H9 (cell line): ENCODE measurements at regions not wholly inside any gene's neighbourhood (a gene's known extent, or its start where the extent isn't known, plus 50 kb on each side); places are given as distances from the start of the nearest gene placed in this dataset.

Source experiments
- DNase-seq: peaks from one replicate; pipeline ENCODE4 v3.0.0-alpha.2; 2017
- H2AFZ ChIP-seq: one replicate; pipeline ENCODE4 v1.6.1; 2013; ENCODE audit warnings: mild to moderate bottlenecking, low read length, control low read depth, moderate library complexity
- H2AK5ac ChIP-seq: 2 replicates; pipeline ENCODE4 v1.6.1; 2013; ENCODE audit warnings: low read length, control low read depth, mixed read lengths; ENCODE audit not compliant: insufficient read length
- H2BK120ac ChIP-seq: one replicate; pipeline ENCODE4 v1.6.1; 2013; ENCODE audit warnings: low read depth, mild to moderate bottlenecking, low read length, control low read depth, inconsistent platforms; ENCODE audit not compliant: poor library complexity, severe bottlenecking
- H2BK12ac ChIP-seq: 2 replicates; pipeline ENCODE4 v1.6.1; 2013; ENCODE audit warnings: low read length, control low read depth, mixed read lengths, low read depth; ENCODE audit not compliant: insufficient read length
- H2BK15ac ChIP-seq: 2 replicates; pipeline ENCODE4 v1.6.1; 2013; ENCODE audit warnings: low read depth, low read length, control low read depth
- H2BK20ac ChIP-seq: one replicate; pipeline ENCODE4 v1.6.1; 2013; ENCODE audit warnings: low read depth, mild to moderate bottlenecking, low read length, control low read depth, inconsistent platforms; ENCODE audit not compliant: poor library complexity, severe bottlenecking
- H2BK5ac ChIP-seq: 2 replicates; pipeline ENCODE4 v1.6.1; 2013; ENCODE audit warnings: low read length, control low read depth, mixed read lengths; ENCODE audit not compliant: insufficient read length
- H3K14ac ChIP-seq: 2 replicates; pipeline ENCODE4 v1.6.1; 2013; ENCODE audit warnings: low read length, control low read depth; ENCODE audit not compliant: insufficient read depth
- H3K18ac ChIP-seq: 2 replicates; pipeline ENCODE4 v1.6.1; 2013; ENCODE audit warnings: low read depth, mild to moderate bottlenecking, mixed read lengths, low read length, control low read depth; ENCODE audit not compliant: insufficient read length
- H3K23ac ChIP-seq: 2 replicates; pipeline ENCODE4 v1.6.1; 2013; ENCODE audit warnings: low read length, control low read depth, mixed read lengths, low read depth; ENCODE audit not compliant: insufficient read length
- H3K23me2 ChIP-seq: 2 replicates; pipeline ENCODE4 v1.6.1; 2013; ENCODE audit warnings: low read depth, mild to moderate bottlenecking, mixed read lengths, low read length, control low read depth; ENCODE audit not compliant: insufficient read length, poor library complexity, severe bottlenecking
- H3K27ac ChIP-seq: 2 replicates; pipeline ENCODE4 v1.5.1; 2013; ENCODE audit warnings: low read length, control low read depth, mixed read lengths, low read depth; ENCODE audit not compliant: insufficient read length
- H3K27me3 ChIP-seq: 2 replicates; pipeline ENCODE4 v1.6.1; 2013; ENCODE audit warnings: low read length, control low read depth, inconsistent platforms; ENCODE audit not compliant: insufficient read depth
- H3K4ac ChIP-seq: 2 replicates; pipeline ENCODE4 v1.6.1; 2013; ENCODE audit warnings: low read depth, mild to moderate bottlenecking, control low read depth, inconsistent platforms, low read length, moderate library complexity
- H3K4me1 ChIP-seq: 2 replicates; pipeline ENCODE4 v1.6.1; 2013; ENCODE audit warnings: low read length, control low read depth, inconsistent platforms; ENCODE audit not compliant: insufficient read depth
- H3K4me2 ChIP-seq: 2 replicates; pipeline ENCODE4 v1.6.1; 2013; ENCODE audit warnings: low read length, control low read depth, mixed read lengths; ENCODE audit not compliant: insufficient read length, insufficient read depth
- H3K56ac ChIP-seq: 2 replicates; pipeline ENCODE4 v1.6.1; 2013; ENCODE audit warnings: low read depth, mild to moderate bottlenecking, mixed read lengths, low read length, control low read depth; ENCODE audit not compliant: insufficient read length
- H3K79me1 ChIP-seq: 2 replicates; pipeline ENCODE4 v1.6.1; 2013; ENCODE audit warnings: low read depth, mild to moderate bottlenecking, moderate library complexity, low read length, control low read depth, inconsistent platforms; ENCODE audit not compliant: insufficient read depth, poor library complexity, severe bottlenecking
- H3K79me2 ChIP-seq: 2 replicates; pipeline ENCODE4 v1.6.1; 2013; ENCODE audit warnings: low read length, control low read depth, inconsistent platforms; ENCODE audit not compliant: insufficient read depth
- H3K9ac ChIP-seq: 2 replicates; pipeline ENCODE4 v1.6.1; 2013; ENCODE audit warnings: low read length, control low read depth, mixed read lengths; ENCODE audit not compliant: insufficient read length; ENCODE audit errors: extremely low read depth
- H3K9me3 ChIP-seq: one replicate; pipeline ENCODE4 v1.6.1; 2013; ENCODE audit warnings: low read depth, low read length, inconsistent platforms; ENCODE audit not compliant: control insufficient read depth
- H3T11ph ChIP-seq: one replicate; pipeline ENCODE4 v1.6.1; 2013; ENCODE audit warnings: mild to moderate bottlenecking, low read length, control low read depth, inconsistent platforms
- H4K20me1 ChIP-seq: one replicate; pipeline ENCODE4 v1.6.1; 2013; ENCODE audit not compliant: control insufficient read depth, insufficient read length, insufficient read depth
- H4K5ac ChIP-seq: 2 replicates; pipeline ENCODE4 v1.6.1; 2013; ENCODE audit warnings: low read depth, mild to moderate bottlenecking, mixed read lengths, low read length, control low read depth; ENCODE audit not compliant: insufficient read length
- H4K8ac ChIP-seq: replicated peaks from 2 replicates; pipeline ENCODE4 v1.6.1; 2013; ENCODE audit warnings: low read length, control low read depth, mixed read lengths, low read depth; ENCODE audit not compliant: insufficient read length
- H4K91ac ChIP-seq: 2 replicates; pipeline ENCODE4 v1.6.1; 2013; ENCODE audit warnings: low read depth, mild to moderate bottlenecking, moderate library complexity, mixed read lengths, low read length, control low read depth; ENCODE audit not compliant: insufficient read length
- H3K27ac Mint-ChIP-seq, 3 experiments: 2 replicates in 2 of 3; 3 replicates in 1 of 3; pipeline ENCODE4 v1.8.0; 2020 to 2021; ENCODE audit warnings: mixed read lengths in 3 of 3, mild to moderate bottlenecking in 1 of 3, moderate library complexity in 1 of 3
- H3K27me3 Mint-ChIP-seq: 2 replicates; pipeline ENCODE4 v1.8.0; 2021; ENCODE audit warnings: low read depth, mild to moderate bottlenecking, moderate library complexity, mixed read lengths
- H3K36me3 Mint-ChIP-seq, 3 experiments: 2 replicates in 2 of 3; 3 replicates in 1 of 3; pipeline ENCODE4 v1.8.0; 2020 to 2021; ENCODE audit warnings: low read depth in 3 of 3, mixed read lengths in 3 of 3; ENCODE audit not compliant: insufficient read depth in 1 of 3
- H3K4me1 Mint-ChIP-seq, 2 experiments: 2 replicates each; pipeline ENCODE4 v1.8.0; 2020; ENCODE audit warnings: mixed read lengths in 2 of 2
- H3K4me3 Mint-ChIP-seq, 2 experiments: 2 replicates in 1 of 2; 3 replicates in 1 of 2; pipeline ENCODE4 v1.8.0; 2020 to 2021; ENCODE audit warnings: mild to moderate bottlenecking in 2 of 2, mixed read lengths in 2 of 2, moderate library complexity in 1 of 2
- H3K9me3 Mint-ChIP-seq, 2 experiments: 2 replicates in 1 of 2; 3 replicates in 1 of 2; pipeline ENCODE4 v1.8.0; 2020; ENCODE audit warnings: mild to moderate bottlenecking in 2 of 2, mixed read lengths in 2 of 2, moderate library complexity in 1 of 2
- WGBS: extraction: QIAGEN DNeasy Blood & Tissue Kit; methylation state at CpG from one replicate; pipeline ENCODE4 v1.1.7; 2013; ENCODE audit warnings: missing lambda C conversion rate, low lambda C conversion rate, mixed read lengths; ENCODE audit not compliant: insufficient read length; ENCODE audit errors: extremely low coverage; 5-methylcytosine and 5-hydroxymethylcytosine counted together
- TF ChIP-seq, protein P1 (sequence below): fragments of 200-600 bp; sonication (generic); conservative IDR thresholded peaks from 3 replicates; pipeline ENCODE4 v1.8.0; 2021; ENCODE audit warnings: antibody characterized with exemption, mild to moderate bottlenecking

DNA sequence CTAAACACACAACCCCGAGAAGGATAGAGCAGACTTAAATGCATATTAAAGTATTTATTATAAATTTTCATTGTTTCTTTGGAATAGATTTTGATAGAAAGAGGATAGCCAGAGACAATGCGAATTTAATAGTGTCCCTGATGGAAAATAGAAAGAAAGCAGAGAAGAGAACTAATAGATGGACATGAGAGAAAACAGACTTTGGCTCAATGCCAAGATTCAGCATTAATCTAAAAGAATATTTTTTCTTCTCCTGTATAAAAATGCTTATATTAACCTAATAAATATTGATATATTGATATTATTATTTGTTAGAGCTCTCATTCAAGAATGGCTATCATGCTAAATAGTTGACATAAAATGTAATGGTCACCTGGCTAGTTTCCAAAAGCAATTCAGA lies 173.4 kb downstream of the KIF2B start:
- Mint-ChIP-seq H3K4me3 (no peak overlapping the region), H3K9me3 (no peaks in the 10 kb centered on the region), H3K36me3 (no peaks in the 10 kb centered on the region), H3K4me1 (no peaks in the 10 kb centered on the region), H3K27me3 (no peaks in the 10 kb centered on the region), H3K27ac (no peak overlapping the region)
- TF ChIP-seq, protein P1, sequence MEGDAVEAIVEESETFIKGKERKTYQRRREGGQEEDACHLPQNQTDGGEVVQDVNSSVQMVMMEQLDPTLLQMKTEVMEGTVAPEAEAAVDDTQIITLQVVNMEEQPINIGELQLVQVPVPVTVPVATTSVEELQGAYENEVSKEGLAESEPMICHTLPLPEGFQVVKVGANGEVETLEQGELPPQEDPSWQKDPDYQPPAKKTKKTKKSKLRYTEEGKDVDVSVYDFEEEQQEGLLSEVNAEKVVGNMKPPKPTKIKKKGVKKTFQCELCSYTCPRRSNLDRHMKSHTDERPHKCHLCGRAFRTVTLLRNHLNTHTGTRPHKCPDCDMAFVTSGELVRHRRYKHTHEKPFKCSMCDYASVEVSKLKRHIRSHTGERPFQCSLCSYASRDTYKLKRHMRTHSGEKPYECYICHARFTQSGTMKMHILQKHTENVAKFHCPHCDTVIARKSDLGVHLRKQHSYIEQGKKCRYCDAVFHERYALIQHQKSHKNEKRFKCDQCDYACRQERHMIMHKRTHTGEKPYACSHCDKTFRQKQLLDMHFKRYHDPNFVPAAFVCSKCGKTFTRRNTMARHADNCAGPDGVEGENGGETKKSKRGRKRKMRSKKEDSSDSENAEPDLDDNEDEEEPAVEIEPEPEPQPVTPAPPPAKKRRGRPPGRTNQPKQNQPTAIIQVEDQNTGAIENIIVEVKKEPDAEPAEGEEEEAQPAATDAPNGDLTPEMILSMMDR: no peak
- Histone ChIP-seq H3K79me1 (no peaks in the 10 kb centered on the region), H3K4ac (no peak overlapping the region), H2BK120ac (no peak overlapping the region), H3K9me3 (no peaks in the 10 kb centered on the region), H4K91ac (no peak overlapping the region), H3K23ac (no peak overlapping the region), H3K27me3 (no peaks in the 10 kb centered on the region), H3K79me2 (no peaks in the 10 kb centered on the region), H4K20me1 (no peaks in the 10 kb centered on the region), H3T11ph (no peak overlapping the region), H3K4me1 (no peaks in the 10 kb centered on the region), H3K23me2 (no peaks in the 10 kb centered on the region), H2BK15ac (no peak overlapping the region), H2BK20ac (no peak overlapping the region), H2AFZ (no peak overlapping the region), H3K9ac (no peak overlapping the region), H3K18ac (no peak overlapping the region), H4K8ac (no peak overlapping the region), H4K5ac (no peak overlapping the region), H3K4me2 (no peak overlapping the region), H3K56ac (no peak overlapping the region), H2BK12ac (no peak overlapping the region), H3K14ac (no peak overlapping the region), H2AK5ac (no peak overlapping the region), H2BK5ac (no peak overlapping the region), H3K27ac (no peak overlapping the region)
- no CpG with 5 or more reads among the region's 2 CpGs for WGBS
- DNase-seq: no peak
